Loucy (cell line): ENCODE measurements at regions not wholly inside any gene's neighbourhood (a gene's known extent, or its start where the extent isn't known, plus 50 kb on each side); places are given as distances from the start of the nearest gene placed in this dataset.

Experiments
- H2AFZ ChIP-seq: fragments of 200-600 bp; sonication (generic); 2 replicates; pipeline ENCODE4 v1.6.0; 2016; ENCODE audit warnings: antibody characterized with exemption, mild to moderate bottlenecking, low read length, moderate library complexity
- H3F3A ChIP-seq: fragments of 200-600 bp; 2 replicates; pipeline ENCODE4 v1.6.0; 2016; ENCODE audit warnings: antibody characterized with exemption, low read depth, mild to moderate bottlenecking
- H3K27me3 ChIP-seq: fragments of 200-600 bp; sonication (generic); 2 replicates; pipeline ENCODE4 v1.6.1; 2014; ENCODE audit warnings: low read length, mild to moderate bottlenecking; ENCODE audit not compliant: insufficient read depth, poor library complexity, severe bottlenecking
- H3K36me3 ChIP-seq: fragments of 200-600 bp; sonication (generic); 2 replicates; pipeline ENCODE4 v1.6.1; 2016; ENCODE audit warnings: low read length; ENCODE audit not compliant: insufficient read depth
- H3K4me1 ChIP-seq: fragments of 200-600 bp; sonication (generic); 2 replicates; pipeline ENCODE4 v1.5.1; 2014; ENCODE audit warnings: low read length, mild to moderate bottlenecking; ENCODE audit not compliant: insufficient read depth, poor library complexity, severe bottlenecking
- H3K4me2 ChIP-seq: fragments of 200-600 bp; sonication (generic); 2 replicates; pipeline ENCODE4 v1.6.0; 2014; ENCODE audit warnings: antibody characterized with exemption, low read length, low read depth, mild to moderate bottlenecking; ENCODE audit not compliant: poor library complexity, severe bottlenecking
- H3K4me3 ChIP-seq: fragments of 200-600 bp; sonication (generic); 2 replicates; pipeline ENCODE4 v1.5.1; 2014; ENCODE audit warnings: low read length, mild to moderate bottlenecking, mixed read lengths; ENCODE audit not compliant: poor library complexity, severe bottlenecking
- H3K79me2 ChIP-seq: fragments of 200-600 bp; sonication (generic); 2 replicates; pipeline ENCODE4 v1.6.1; 2014; ENCODE audit warnings: low read length; ENCODE audit not compliant: insufficient read depth
- H3K9ac ChIP-seq: fragments of 200-600 bp; sonication (generic); 2 replicates; pipeline ENCODE4 v1.6.0; 2014; ENCODE audit warnings: mild to moderate bottlenecking, low read depth, low read length, moderate library complexity; ENCODE audit not compliant: poor library complexity, severe bottlenecking
- H3K9me2 ChIP-seq: fragments of 200-600 bp; sonication (generic); replicated peaks from 2 replicates; pipeline ENCODE4 v1.6.1; 2016; ENCODE audit warnings: low read depth, low read length, mixed read lengths
- H3K9me3 ChIP-seq: fragments of 200-600 bp; sonication (generic); 2 replicates; pipeline ENCODE4 v1.6.1; 2014; ENCODE audit warnings: mild to moderate bottlenecking, antibody characterized with exemption, low read length, low read depth; ENCODE audit not compliant: insufficient read depth
- H4K20me1 ChIP-seq: fragments of 200-600 bp; sonication (generic); 2 replicates; pipeline ENCODE4 v1.6.0; 2014; ENCODE audit warnings: antibody characterized with exemption, low read length, mild to moderate bottlenecking; ENCODE audit not compliant: insufficient read depth, poor library complexity, severe bottlenecking
- EZH2phosphoT487 ChIP-seq: fragments of 200-600 bp; IDR thresholded peaks from 2 replicates; pipeline ENCODE4 v1.6.1; 2018; ENCODE audit warnings: antibody characterized with exemption, mild to moderate bottlenecking, moderate library complexity, borderline replicate concordance
- TF ChIP-seq, protein P1 (sequence below): fragments of 200-600 bp; sonication (generic); conservative IDR thresholded peaks from 2 replicates; pipeline ENCODE4 v1.5.1; 2014; ENCODE audit warnings: mild to moderate bottlenecking, antibody characterized with exemption, low read length

DNA sequence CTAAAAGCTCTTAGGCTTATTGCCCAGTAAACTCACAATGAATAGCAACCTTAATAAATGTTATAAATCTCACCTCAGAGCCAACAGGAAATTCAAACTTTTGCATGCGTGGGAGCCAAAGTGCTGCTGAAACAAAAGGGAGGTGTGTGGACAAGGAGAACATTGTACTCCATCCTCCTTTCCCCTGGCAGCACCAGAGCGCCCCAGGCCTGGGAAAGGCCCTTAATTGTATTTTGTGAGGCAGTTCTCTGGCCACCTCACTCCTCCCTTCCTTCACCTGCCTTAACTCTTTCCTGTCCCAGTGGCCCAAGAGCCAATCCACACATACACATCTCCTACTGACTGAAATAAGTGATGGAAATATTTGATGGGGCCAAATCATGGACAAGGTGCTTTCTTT lies 648.5 kb downstream of the LMO4 start:
- Histone ChIP-seq H3K4me2 (no peak overlapping the region), H2AFZ (peak overlapping the region; percentile 38; the same call in 1 of the 2 replicates), H3K79me2 (no peaks in the 10 kb centered on the region), H3F3A (no peaks in the 10 kb centered on the region), H3K4me3 (no peak overlapping the region), H4K20me1 (no peaks in the 10 kb centered on the region), H3K27me3 (no peaks in the 10 kb centered on the region), H3K9me3 (no peaks in the 10 kb centered on the region), H3K4me1 (peaks cover 9% of the 10 kb centered on the region), H3K9me2 (no peaks in the 10 kb centered on the region), H3K9ac (no peak overlapping the region), H3K36me3 (no peaks in the 10 kb centered on the region)
- TF ChIP-seq EZH2phosphoT487, result no peak
- TF ChIP-seq, protein P1, sequence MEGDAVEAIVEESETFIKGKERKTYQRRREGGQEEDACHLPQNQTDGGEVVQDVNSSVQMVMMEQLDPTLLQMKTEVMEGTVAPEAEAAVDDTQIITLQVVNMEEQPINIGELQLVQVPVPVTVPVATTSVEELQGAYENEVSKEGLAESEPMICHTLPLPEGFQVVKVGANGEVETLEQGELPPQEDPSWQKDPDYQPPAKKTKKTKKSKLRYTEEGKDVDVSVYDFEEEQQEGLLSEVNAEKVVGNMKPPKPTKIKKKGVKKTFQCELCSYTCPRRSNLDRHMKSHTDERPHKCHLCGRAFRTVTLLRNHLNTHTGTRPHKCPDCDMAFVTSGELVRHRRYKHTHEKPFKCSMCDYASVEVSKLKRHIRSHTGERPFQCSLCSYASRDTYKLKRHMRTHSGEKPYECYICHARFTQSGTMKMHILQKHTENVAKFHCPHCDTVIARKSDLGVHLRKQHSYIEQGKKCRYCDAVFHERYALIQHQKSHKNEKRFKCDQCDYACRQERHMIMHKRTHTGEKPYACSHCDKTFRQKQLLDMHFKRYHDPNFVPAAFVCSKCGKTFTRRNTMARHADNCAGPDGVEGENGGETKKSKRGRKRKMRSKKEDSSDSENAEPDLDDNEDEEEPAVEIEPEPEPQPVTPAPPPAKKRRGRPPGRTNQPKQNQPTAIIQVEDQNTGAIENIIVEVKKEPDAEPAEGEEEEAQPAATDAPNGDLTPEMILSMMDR, result no peak

DNA sequence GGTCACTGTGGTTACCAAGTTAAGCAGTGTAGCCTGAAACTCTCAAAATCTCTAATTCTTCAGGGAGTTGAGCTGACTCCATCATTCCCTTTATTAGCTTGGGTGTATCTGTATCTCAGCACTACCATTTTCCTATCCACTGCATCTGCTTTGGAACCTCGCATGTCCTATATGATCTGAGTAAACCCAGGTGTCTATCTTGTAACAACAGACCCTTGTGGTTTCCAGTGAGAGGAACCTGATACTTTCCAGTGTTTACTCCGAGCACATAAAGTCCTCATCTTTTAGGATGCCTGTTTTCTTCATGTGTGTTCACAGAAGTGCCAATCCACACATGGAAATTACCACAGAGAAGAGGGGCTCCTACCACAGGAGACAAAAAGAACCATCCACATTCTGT lies 650.4 kb downstream of the LMO4 start:
- Histone ChIP-seq H2AFZ (no peak overlapping the region), H3K9ac (no peak overlapping the region), H3K4me3 (no peak overlapping the region), H4K20me1 (no peaks in the 10 kb centered on the region), H3K4me1 (peaks cover 9% of the 10 kb centered on the region), H3K4me2 (no peak overlapping the region), H3K27me3 (no peaks in the 10 kb centered on the region), H3K79me2 (no peaks in the 10 kb centered on the region), H3K36me3 (no peaks in the 10 kb centered on the region), H3F3A (no peaks in the 10 kb centered on the region), H3K9me2 (no peaks in the 10 kb centered on the region), H3K9me3 (no peaks in the 10 kb centered on the region)
- TF ChIP-seq, protein P1, result no peak
- TF ChIP-seq EZH2phosphoT487, result no peak

DNA sequence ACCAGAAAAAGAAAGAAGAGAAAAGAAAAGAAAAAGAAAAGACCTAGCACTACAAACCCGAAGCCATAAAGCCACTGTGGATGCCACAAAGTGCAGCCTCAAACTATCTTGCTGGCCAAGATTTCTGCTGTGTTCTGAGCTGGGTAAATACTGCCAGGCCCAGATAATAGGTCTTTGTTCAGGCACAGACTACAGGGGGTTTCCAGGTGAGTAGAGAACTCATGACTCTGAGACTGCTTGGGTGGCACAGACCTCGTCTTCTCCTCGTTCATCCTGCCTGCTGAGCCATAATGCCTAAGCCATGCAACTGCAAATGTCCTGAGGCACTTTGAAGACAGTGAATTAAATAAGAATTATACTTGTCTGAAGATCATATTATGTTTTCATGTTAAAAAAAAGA lies 651.8 kb downstream of the LMO4 start:
- TF ChIP-seq, protein P1, result no peak
- H3K36me3 ChIP-seq, result no peaks in the 10 kb centered on the region
- no peaks in the 10 kb centered on the region for H3K79me2 ChIP-seq
- peaks cover 9% of the 10 kb centered on the region for H3K4me1 ChIP-seq
- H3K9me3 ChIP-seq, result no peaks in the 10 kb centered on the region
- no peak overlapping the region for H3K9ac ChIP-seq
- no peak overlapping the region for H3K4me3 ChIP-seq
- H2AFZ ChIP-seq, result no peak overlapping the region
- H3K9me2 ChIP-seq, result no peaks in the 10 kb centered on the region
- H3F3A ChIP-seq, result no peaks in the 10 kb centered on the region
- no peaks in the 10 kb centered on the region for H3K27me3 ChIP-seq
- no peaks in the 10 kb centered on the region for H4K20me1 ChIP-seq
- no peak overlapping the region for H3K4me2 ChIP-seq
